K562 (cell line): ENCODE measurements at regions not wholly inside any gene's neighbourhood (a gene's known extent, or its start where the extent isn't known, plus 50 kb on each side); places are given as distances from the start of the nearest gene placed in this dataset.

Experiments
- ATAC-seq: fragments of 200-7000 bp; cut with Tn5 transposase; 3 replicates; pipeline ENCODE4 v1.9.1; 2020; ENCODE audit warnings: moderate library complexity
- BruUV-seq: library from RNA; stranded (reverse); fragments of 400-500 nt; replicated peaks from 2 replicates; lab custom pipeline; 2021; lab: Mats Ljungman, UMichigan
- CTCF ChIA-PET: fragments of 300-600 bp; formaldehyde crosslinking; extraction: SDS; loops from one replicate; lab custom pipeline; 2021; ENCODE audit warnings: low intra/inter-chr PET ratio; lab: Yijun Ruan, JAX
- POLR2A ChIA-PET: fragments of 300-600, 350-650 bp; sonication (Branson Sonifier 250); formaldehyde crosslinking; extraction: SDS; loops from one replicate; lab custom pipeline; 2021; ENCODE audit warnings: antibody characterized with exemption, inconsistent platforms; lab: Yijun Ruan, JAX
- DNase-seq, 4 experiments: peaks; one replicate each; pipeline versions ENCODE4 v3.0.0 to v3.0.0-alpha.2; 2011 to 2018; ENCODE audit warnings: low spot score in 3 of 4, mixed read lengths in 3 of 4; ENCODE audit errors: extremely low read depth in 1 of 4
- FAIRE-seq: peaks from 2 replicates; lab custom pipeline; 2011; peaks lifted over from hg19 to GRCh38; lab: Jason Lieb, UNC
- H2AFZ ChIP-seq: 2 replicates; pipeline ENCODE4 v1.6.0; 2011; ENCODE audit warnings: low read depth, low read length, control low read depth, inconsistent platforms
- H3K27ac ChIP-seq: fragments of 200-600 bp; 3 replicates; pipeline ENCODE4 v1.8.0; 2011; ENCODE audit warnings: low read depth, mild to moderate bottlenecking, control low read depth, inconsistent platforms, low read length, moderate library complexity, mixed read lengths; ENCODE audit errors: extremely low read depth
- H3K27me3 ChIP-seq, 2 experiments: fragments of 300-600 bp in 1 of 2; 2 replicates in 1 of 2; 3 replicates in 1 of 2; pipeline versions ENCODE4 v1.6.0 to v1.8.0; 2011; ENCODE audit warnings: inconsistent platforms in 2 of 2, low read length in 2 of 2, mild to moderate bottlenecking in 1 of 2, mixed read lengths in 1 of 2, moderate library complexity in 1 of 2; ENCODE audit not compliant: control insufficient read depth in 2 of 2, insufficient read depth in 2 of 2
- H3K36me3 ChIP-seq: fragments of 300-600 bp; 3 replicates; pipeline ENCODE4 v1.8.0; 2011; ENCODE audit warnings: mild to moderate bottlenecking, low read length, inconsistent platforms; ENCODE audit not compliant: control insufficient read depth, insufficient read depth
- H3K4me1 ChIP-seq, 2 experiments: fragments of 200-600 bp in 1 of 2; replicated peaks in 1 of 2; 2 replicates in 1 of 2; 3 replicates in 1 of 2; pipeline versions ENCODE4 v1.5.1 to v1.8.0; 2011; ENCODE audit warnings: inconsistent platforms in 2 of 2, low read length in 2 of 2, mild to moderate bottlenecking in 1 of 2, mixed read lengths in 1 of 2, moderate library complexity in 1 of 2; ENCODE audit not compliant: control insufficient read depth in 2 of 2, insufficient read depth in 2 of 2
- H3K4me2 ChIP-seq: 2 replicates; pipeline ENCODE4 v1.6.1; 2011; ENCODE audit warnings: low read length, control low read depth, inconsistent platforms, mixed read lengths; ENCODE audit not compliant: insufficient read depth
- H3K4me3 ChIP-seq: fragments of 200-600 bp; sonication (generic), shearing (Covaris generic); 2 replicates; pipeline ENCODE4 v1.5.1; 2016; ENCODE audit warnings: control low read depth, inconsistent platforms
- H3K79me2 ChIP-seq: fragments of 200-600 bp; 3 replicates; pipeline ENCODE4 v1.8.0; 2011; ENCODE audit warnings: low read length, inconsistent platforms; ENCODE audit not compliant: control insufficient read depth, insufficient read depth
- H3K9ac ChIP-seq, 2 experiments: 2 replicates each; pipeline versions ENCODE4 v1.6.0 to v1.6.1; 2011; ENCODE audit warnings: low read depth in 2 of 2, low read length in 2 of 2, control low read depth in 1 of 2, inconsistent platforms in 1 of 2, mild to moderate bottlenecking in 1 of 2, mixed read lengths in 1 of 2; ENCODE audit not compliant: insufficient read depth in 1 of 2
- H3K9me1 ChIP-seq: one replicate; pipeline ENCODE4 v1.6.0; 2011; ENCODE audit warnings: inconsistent platforms, mild to moderate bottlenecking, low read length, moderate library complexity; ENCODE audit not compliant: control insufficient read depth, insufficient read depth
- H3K9me3 ChIP-seq: replicated peaks from 2 replicates; pipeline ENCODE4 v1.5.1; 2011; ENCODE audit warnings: low read depth, low read length, inconsistent platforms; ENCODE audit not compliant: control insufficient read depth, insufficient read depth
- H4K20me1 ChIP-seq: replicated peaks from 2 replicates; pipeline ENCODE4 v1.6.1; 2011; ENCODE audit warnings: low read length, inconsistent platforms, mixed read lengths; ENCODE audit not compliant: control insufficient read depth, insufficient read depth
- ERF ChIP-seq: fragments of 450-650 bp; formaldehyde crosslinking; IDR thresholded peaks from 2 replicates; pipeline ENCODE4 v1.4.0; 2020; ENCODE audit warnings: mild to moderate bottlenecking, mixed read lengths
- PCBP1 ChIP-seq: fragments of 200-400 bp; formaldehyde crosslinking; IDR thresholded peaks from 2 replicates; pipeline ENCODE4 v1.6.1; 2018; ENCODE audit warnings: mild to moderate bottlenecking, low read depth, low read length; ENCODE audit not compliant: poor library complexity, severe bottlenecking
- PHB2 ChIP-seq: fragments of 450-650 bp; IDR thresholded peaks from 2 replicates; pipeline ENCODE4 v1.6.1; 2017; ENCODE audit warnings: low read depth
- PKNOX1 ChIP-seq: fragments of 450-650 bp; IDR thresholded peaks from 2 replicates; pipeline ENCODE4 v1.6.1; 2016
- TARDBP ChIP-seq: fragments of 450-650 bp; IDR thresholded peaks from 2 replicates; pipeline ENCODE4 v1.6.1; 2016
- ZNF274 ChIP-seq: IDR thresholded peaks from 2 replicates; pipeline ENCODE4 v1.6.1; 2011; ENCODE audit warnings: low read depth, mild to moderate bottlenecking, low read length, moderate library complexity, borderline replicate concordance
- WGBS: fragments of 100-300 bp; shearing (Covaris generic); methylation state at CpG from one replicate; pipeline ENCODE4 v1.1.6; 2016; ENCODE audit warnings: low coverage, mixed read lengths; ENCODE audit not compliant: insufficient coverage; ENCODE audit errors: missing lambda C conversion rate; 5-methylcytosine and 5-hydroxymethylcytosine counted together
- in situ Hi-C: fragments of 300-500 bp; cut with MboI; formaldehyde crosslinking; loops from 4 replicates; pipeline ENCODE4 v1.15.0; 2018; ENCODE audit warnings: inconsistent platforms, mixed read lengths
- intact Hi-C: fragments of 100-400 bp; cut with micrococcal nuclease; formaldehyde crosslinking; loops from 2 replicates; pipeline ENCODE4 v1.14.2; 2022

DNA sequence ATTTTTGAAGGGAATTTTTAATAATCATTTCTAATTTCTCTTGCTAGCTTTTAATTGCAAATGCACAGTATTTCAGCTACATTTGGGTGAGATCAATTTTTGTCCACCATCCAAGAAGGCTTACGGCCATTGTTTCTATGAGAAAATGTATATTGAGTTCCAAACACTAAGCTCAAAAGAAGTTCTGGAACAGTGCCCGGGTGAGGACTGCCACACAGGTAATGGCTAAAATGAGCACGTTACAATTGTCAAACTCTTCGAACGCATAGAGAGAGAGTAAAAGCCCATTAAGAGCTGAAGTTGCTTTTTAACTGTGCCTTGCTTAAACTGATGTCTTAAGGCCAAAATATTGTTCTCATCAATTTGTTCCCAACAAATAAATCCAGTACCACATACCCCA lies 755.0 kb downstream of the DIAPH3 start:
- Histone ChIP-seq H4K20me1 (no peaks in the 10 kb centered on the region), H3K4me3 (no peak overlapping the region), H3K36me3 (no peaks in the 10 kb centered on the region), H3K9me1 (no peaks in the 10 kb centered on the region), H3K4me1 (no peaks in the 10 kb centered on the region), H3K27me3 (no peaks in the 10 kb centered on the region; a peak in 1 of 5 replicates), H2AFZ (no peak overlapping the region), H3K79me2 (no peaks in the 10 kb centered on the region), H3K4me2 (no peak overlapping the region), H3K27ac (no peak overlapping the region), H3K9ac (no peak overlapping the region), H3K9me3 (no peaks in the 10 kb centered on the region)
- ATAC-seq (no peak), DNase-seq (no peak), FAIRE-seq (no peak)
- TF ChIP-seq PHB2 (no peak), ZNF274 (no peak)
- 1% methylated on average over 5 of the region's 5 CpGs for WGBS
- ChIA-PET CTCF (no interaction called here), POLR2A (no interaction called here)
- intact Hi-C loops (no loop called here), in situ Hi-C loops (no loop called here)
- no TSS peak for BruUV-seq

DNA sequence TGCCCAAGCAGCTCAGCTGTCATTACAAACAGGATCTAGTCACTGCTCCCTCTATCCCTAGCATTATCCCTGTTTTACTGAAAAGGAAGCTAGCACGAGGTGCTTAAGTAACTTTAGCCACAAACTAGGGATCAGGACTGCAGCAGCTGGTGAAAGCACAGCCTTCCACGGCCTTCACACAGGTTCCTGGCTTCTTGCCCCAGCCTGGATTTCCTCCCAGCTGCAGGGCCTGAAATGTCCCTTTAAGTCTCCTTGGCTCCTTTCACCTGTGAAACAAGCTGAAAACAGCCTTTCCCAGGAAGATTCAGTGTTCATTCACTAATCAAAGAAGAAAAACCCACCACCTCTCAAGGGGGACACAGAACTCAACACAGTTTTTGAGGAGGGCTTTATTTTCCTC lies 754.5 kb downstream of the DIAPH3 start:
- no peak overlapping the region for H2AFZ ChIP-seq
- in situ Hi-C loops (no loop called here), intact Hi-C loops (no loop called here)
- no peak for ATAC-seq
- TF ChIP-seq PKNOX1 (no peak), TARDBP (no peak), ERF (no peak), PCBP1 (no peak)
- no peaks in the 10 kb centered on the region for H3K36me3 ChIP-seq
- H3K9me3 ChIP-seq: no peaks in the 10 kb centered on the region
- H3K4me1 ChIP-seq: no peaks in the 10 kb centered on the region
- no TSS peak for BruUV-seq
- H3K79me2 ChIP-seq: no peaks in the 10 kb centered on the region
- H4K20me1 ChIP-seq: no peaks in the 10 kb centered on the region
- WGBS: 0% methylated on average over 2 of the region's 2 CpGs
- FAIRE-seq: no peak
- H3K4me2 ChIP-seq: no peak overlapping the region
- no peaks in the 10 kb centered on the region for H3K9me1 ChIP-seq
- CTCF ChIA-PET: no interaction called here
- H3K27me3 ChIP-seq: no peaks in the 10 kb centered on the region; a peak in 1 of 5 replicates
- no peak overlapping the region for H3K4me3 ChIP-seq
- H3K27ac ChIP-seq: no peak overlapping the region
- POLR2A ChIA-PET: no interaction called here
- no peak overlapping the region for H3K9ac ChIP-seq
- DNase-seq: no peak
